ENCODE measurements at regions not wholly inside any gene's neighbourhood (a gene's known extent, or its start where the extent isn't known, plus 50 kb on each side); places are given as distances from the start of the nearest gene placed in this dataset.

GRCh38 chr12:116393255-116393654, 115.8 kb upstream of the MED13L start:
- no peak overlapping the region for H3K27ac ChIP-seq
- H3K4me2 ChIP-seq: no peak overlapping the region
- H3K9ac ChIP-seq: no peak overlapping the region
- H3K9me3 ChIP-seq (replicated peaks in 1 of 11): peaks cover 15 to 33% (median 22%) of the 10 kb centered on the region in 11 experiments
- no peaks in the 10 kb centered on the region for H3K27me3 ChIP-seq
- peaks cover 0 to 6% (median 0%) of the 10 kb centered on the region in 10 experiments; a peak in 3 of 20 replicates for H3K4me1 ChIP-seq
- no peak overlapping the region for H3K4me3 ChIP-seq
- no peaks in the 10 kb centered on the region for H3K36me3 ChIP-seq
- H4K20me1 ChIP-seq: no peaks in the 10 kb centered on the region
- no peak for TF ChIP-seq Cebpa-rat (IDR thresholded peaks at IDR 0.05)

DNA sequence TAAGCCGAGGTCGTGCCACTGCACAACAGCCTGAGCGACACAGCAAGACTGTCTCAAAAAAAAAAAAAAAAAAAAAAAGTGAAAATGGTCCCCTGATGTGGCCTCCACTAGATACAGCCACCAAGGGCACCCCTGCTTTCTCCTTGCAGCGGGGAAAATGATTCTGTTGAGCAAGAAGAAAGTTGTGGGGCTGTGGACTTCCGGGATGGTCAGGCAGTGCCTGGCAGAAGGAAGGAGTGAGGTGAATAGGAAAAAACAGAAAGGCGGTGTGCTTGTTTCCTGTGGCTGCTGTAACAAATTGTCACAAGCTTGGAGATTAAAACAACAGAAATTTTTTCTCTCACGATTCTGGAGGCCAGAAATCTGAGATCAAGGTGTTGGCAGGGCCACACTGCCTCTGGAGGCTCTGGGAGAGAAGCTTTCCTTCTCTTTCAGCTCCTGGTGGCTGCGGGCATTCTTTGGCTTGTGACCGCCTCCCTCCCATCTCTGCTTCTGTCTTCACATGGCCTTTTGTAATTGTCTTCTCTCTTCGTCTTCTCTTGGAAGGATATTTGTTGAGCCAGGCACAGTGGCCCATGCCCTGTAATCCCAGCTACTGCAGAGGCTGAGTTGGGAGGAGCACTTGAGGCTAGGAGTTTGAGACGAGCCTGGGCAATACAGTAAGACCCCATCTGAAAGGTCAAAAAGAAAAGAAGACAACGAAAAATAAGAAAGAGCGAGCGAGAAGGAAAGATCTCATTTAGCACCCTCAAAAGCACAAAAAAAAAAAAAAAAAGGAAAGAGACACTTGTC, 116.6 kb upstream of the MED13L start:
- Histone ChIP-seq H3K4me1 (peaks cover 0 to 6% (median 0%) of the 10 kb centered on the region in 10 experiments; a peak in 3 of 20 replicates), H3K9ac (no peak overlapping the region), H4K20me1 (no peaks in the 10 kb centered on the region), H3K36me3 (no peaks in the 10 kb centered on the region), H3K4me2 (no peak overlapping the region), H3K27me3 (no peaks in the 10 kb centered on the region), H3K9me3 (replicated peaks in 1 of 11) (peaks cover 21 to 41% (median 30%) of the 10 kb centered on the region in 11 experiments), H3K4me3 (no peak overlapping the region), H3K27ac (no peak overlapping the region)
- no peak for TF ChIP-seq Cebpa-rat (IDR thresholded peaks at IDR 0.05)

DNA sequence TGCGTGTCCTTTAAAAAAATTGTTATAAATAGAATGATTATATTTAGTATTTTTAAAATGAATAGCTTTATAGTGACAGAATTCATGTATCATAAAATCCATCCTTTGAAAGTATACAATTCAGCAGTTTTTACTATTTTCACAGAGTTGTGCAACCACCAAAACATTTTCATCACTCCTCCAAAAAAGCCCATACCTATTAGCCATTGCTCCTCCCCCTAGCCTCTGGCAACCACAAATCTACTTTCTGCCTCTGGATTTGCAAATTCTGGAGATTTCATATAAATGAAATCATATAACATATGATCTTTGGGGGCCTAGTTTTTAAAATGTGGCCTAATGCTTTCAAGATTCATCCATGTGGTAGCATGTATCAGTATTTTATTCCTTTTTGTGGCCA, 117.9 kb upstream of the MED13L start:
- 0 out of 22 replicates have a peak overlapping the region, but pooled peaks of 1 of the 11 experiments have one; percentile 1 for H3K4me2 ChIP-seq
- H3K36me3 ChIP-seq: no peaks in the 10 kb centered on the region
- no peak overlapping the region for H3K4me3 ChIP-seq
- H3K4me1 ChIP-seq: peaks cover 0 to 16% (median 6%) of the 10 kb centered on the region in 10 experiments; a peak in 14 of 20 replicates
- no peak overlapping the region for H3K9ac ChIP-seq
- TF ChIP-seq Cebpa-rat (IDR thresholded peaks at IDR 0.05): no peak
- no peaks in the 10 kb centered on the region for H4K20me1 ChIP-seq
- H3K27ac ChIP-seq: no peak overlapping the region
- peaks cover 35 to 54% (median 44%) of the 10 kb centered on the region in 11 experiments for H3K9me3 ChIP-seq (replicated peaks in 1 of 11)
- H3K27me3 ChIP-seq: no peaks in the 10 kb centered on the region

DNA sequence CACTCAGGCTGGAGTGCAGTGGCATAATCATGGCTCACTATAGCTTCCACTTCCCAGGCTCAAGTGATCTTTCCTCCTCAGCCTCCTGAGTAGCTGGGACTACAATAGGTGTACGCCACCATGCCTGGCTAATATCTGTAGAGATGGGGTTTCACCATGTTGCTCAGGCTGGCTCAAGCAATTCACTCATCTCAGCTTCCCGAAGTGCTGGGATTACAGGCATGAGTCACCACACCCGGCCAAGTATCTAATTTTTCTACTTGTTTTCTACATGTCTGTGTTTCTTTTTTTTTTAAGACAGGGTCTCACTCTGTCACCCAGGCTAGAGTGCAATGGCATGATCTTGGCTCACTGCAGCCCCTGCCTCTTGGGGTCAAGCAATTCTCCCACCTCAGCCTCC, 119.7 kb upstream of the MED13L start:
- Histone ChIP-seq H3K9ac (no peak overlapping the region), H3K4me2 (no peak overlapping the region), H3K27ac (no peak overlapping the region), H3K27me3 (no peaks in the 10 kb centered on the region), H3K4me1 (peaks cover 13 to 33% (median 23%) of the 10 kb centered on the region in 10 experiments; a peak in 19 of 20 replicates), H3K4me3 (no peak overlapping the region), H3K36me3 (peaks cover 0 to 4% (median 0%) of the 10 kb centered on the region in 11 experiments; a peak in 3 of 22 replicates), H4K20me1 (no peaks in the 10 kb centered on the region), H3K9me3 (replicated peaks in 1 of 11) (peaks cover 47 to 58% (median 54%) of the 10 kb centered on the region in 11 experiments)
- no peak for TF ChIP-seq Cebpa-rat (IDR thresholded peaks at IDR 0.05)

GRCh38 chr12:116398193-116398592, 120.7 kb upstream of the MED13L start:
- Histone ChIP-seq H3K9ac (no peak overlapping the region), H3K36me3 (peaks cover 0 to 7% (median 0%) of the 10 kb centered on the region in 11 experiments; a peak in 3 of 22 replicates), H3K27ac (no peak overlapping the region), H3K27me3 (no peaks in the 10 kb centered on the region), H3K4me2 (no peak overlapping the region), H4K20me1 (no peaks in the 10 kb centered on the region), H3K9me3 (replicated peaks in 1 of 11) (peaks cover 54 to 68% (median 62%) of the 10 kb centered on the region in 11 experiments), H3K4me3 (no peak overlapping the region), H3K4me1 (peaks cover 14 to 43% (median 27%) of the 10 kb centered on the region in 10 experiments; a peak in 19 of 20 replicates)
- no peak for TF ChIP-seq Cebpa-rat (IDR thresholded peaks at IDR 0.05)

GRCh38 chr12:116399055-116399454, 121.6 kb upstream of the MED13L start:
- peaks cover 14 to 43% (median 27%) of the 10 kb centered on the region in 10 experiments; a peak in 19 of 20 replicates for H3K4me1 ChIP-seq
- no peak overlapping the region for H3K4me2 ChIP-seq
- H3K9me3 ChIP-seq (replicated peaks in 1 of 11): peaks cover 54 to 74% (median 66%) of the 10 kb centered on the region in 11 experiments
- H3K9ac ChIP-seq: no peak overlapping the region
- peaks cover 0 to 7% (median 0%) of the 10 kb centered on the region in 11 experiments; a peak in 3 of 22 replicates for H3K36me3 ChIP-seq
- no peaks in the 10 kb centered on the region for H4K20me1 ChIP-seq
- no peak overlapping the region for H3K27ac ChIP-seq
- no peaks in the 10 kb centered on the region for H3K27me3 ChIP-seq
- H3K4me3 ChIP-seq: no peak overlapping the region
- no peak for TF ChIP-seq Cebpa-rat (IDR thresholded peaks at IDR 0.05)

- peak overlapping the region in 4 of 11 experiments; percentile 20 to 48 (median 30); a peak in 5 of 22 replicates for H3K9ac ChIP-seq
- H3K9me3 ChIP-seq (replicated peaks in 1 of 11): peaks cover 54 to 89% (median 70%) of the 10 kb centered on the region in 11 experiments
- H3K27me3 ChIP-seq: no peaks in the 10 kb centered on the region
- no peak for TF ChIP-seq Cebpa-rat (IDR thresholded peaks at IDR 0.05)
- H3K36me3 ChIP-seq: peaks cover 0 to 7% (median 0%) of the 10 kb centered on the region in 11 experiments; a peak in 3 of 22 replicates
- peak overlapping the region; percentile 9 to 61 (median 37); a peak in 19 of 22 replicates for H3K4me2 ChIP-seq
- peak overlapping the region in 9 of 11 experiments; percentile 34 to 81 (median 65); a peak in 17 of 22 replicates for H3K27ac ChIP-seq
- peaks cover 14 to 49% (median 34%) of the 10 kb centered on the region in 10 experiments; a peak in 19 of 20 replicates for H3K4me1 ChIP-seq
- no peaks in the 10 kb centered on the region for H4K20me1 ChIP-seq
- H3K4me3 ChIP-seq: peak overlapping the region in 2 of 10 experiments; percentile 18 to 27; a peak in 1 of 20 replicates
Measured at GRCh38 chr12:116400636-116401372, 123.3 kb upstream of the MED13L start.

DNA sequence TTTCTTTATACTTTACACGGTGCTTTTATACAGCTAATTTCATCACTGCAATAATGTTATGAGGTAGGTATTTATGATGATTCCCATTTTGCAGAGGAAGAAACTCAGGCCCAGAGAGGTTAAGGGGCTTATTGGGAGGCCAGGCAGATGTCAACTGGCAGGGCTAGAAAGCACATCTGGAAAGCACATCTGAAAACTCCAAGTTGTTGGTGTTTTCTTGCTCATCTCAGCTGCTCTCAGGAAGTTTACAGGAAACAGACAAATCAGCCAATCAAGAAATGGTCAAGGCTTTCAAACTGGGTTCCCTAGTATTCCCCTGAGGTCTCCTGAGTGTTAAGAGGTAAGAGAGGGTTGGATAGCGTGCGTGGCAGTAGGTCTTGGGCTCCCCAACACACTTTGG, 124.1 kb upstream of the MED13L start:
- H3K4me2 ChIP-seq: peak overlapping the region; percentile 9 to 61 (median 37); a peak in 17 of 22 replicates
- no peak for TF ChIP-seq Cebpa-rat (IDR thresholded peaks at IDR 0.05)
- no peaks in the 10 kb centered on the region for H3K27me3 ChIP-seq
- H3K9me3 ChIP-seq (replicated peaks in 1 of 11): peaks cover 54 to 84% (median 65%) of the 10 kb centered on the region in 11 experiments
- no peaks in the 10 kb centered on the region for H4K20me1 ChIP-seq
- H3K9ac ChIP-seq: no peak overlapping the region
- H3K4me3 ChIP-seq: peak overlapping the region in 3 of 10 experiments; percentile 18 to 45 (median 27); a peak in 4 of 20 replicates
- peaks cover 18 to 56% (median 41%) of the 10 kb centered on the region in 10 experiments; a peak in 19 of 20 replicates for H3K4me1 ChIP-seq
- H3K27ac ChIP-seq: peak overlapping the region in 10 of 11 experiments; percentile 6 to 81 (median 58); a peak in 15 of 22 replicates
- H3K36me3 ChIP-seq: peaks cover 0 to 7% (median 0%) of the 10 kb centered on the region in 11 experiments; a peak in 3 of 22 replicates
